Neural crest cell (in vitro differentiated cells): ENCODE measurements at regions not wholly inside any gene's neighbourhood (a gene's known extent, or its start where the extent isn't known, plus 50 kb on each side); places are given as distances from the start of the nearest gene placed in this dataset.

Source experiments
- DNase-seq: peaks from one replicate; pipeline ENCODE4 v3.0.0; 2021; ENCODE audit warnings: low read depth, mixed read lengths, low spot score
- H3K27ac Mint-ChIP-seq: one replicate; pipeline ENCODE4 v1.8.0; 2021; ENCODE audit warnings: mild to moderate bottlenecking, mixed read lengths; ENCODE audit not compliant: unreplicated experiment
- H3K27me3 Mint-ChIP-seq: 2 replicates; pipeline ENCODE4 v1.8.0; 2021; ENCODE audit warnings: low read depth, mild to moderate bottlenecking, mixed read lengths
- H3K36me3 Mint-ChIP-seq: 2 replicates; pipeline ENCODE4 v1.8.0; 2021; ENCODE audit warnings: low read depth, mild to moderate bottlenecking, mixed read lengths
- H3K4me1 Mint-ChIP-seq: 2 replicates; pipeline ENCODE4 v1.8.0; 2021; ENCODE audit warnings: mixed read lengths
- H3K4me3 Mint-ChIP-seq: one replicate; pipeline ENCODE4 v1.8.0; 2021; ENCODE audit warnings: mild to moderate bottlenecking, mixed read lengths
- H3K9me3 Mint-ChIP-seq: 2 replicates; pipeline ENCODE4 v1.8.0; 2021; ENCODE audit warnings: mixed read lengths
- TF ChIP-seq, protein P1 (sequence below): fragments of 200-600 bp; sonication (generic); conservative IDR thresholded peaks from 2 replicates; pipeline ENCODE4 v1.5.0; 2021; ENCODE audit warnings: antibody characterized with exemption, mild to moderate bottlenecking

DNA sequence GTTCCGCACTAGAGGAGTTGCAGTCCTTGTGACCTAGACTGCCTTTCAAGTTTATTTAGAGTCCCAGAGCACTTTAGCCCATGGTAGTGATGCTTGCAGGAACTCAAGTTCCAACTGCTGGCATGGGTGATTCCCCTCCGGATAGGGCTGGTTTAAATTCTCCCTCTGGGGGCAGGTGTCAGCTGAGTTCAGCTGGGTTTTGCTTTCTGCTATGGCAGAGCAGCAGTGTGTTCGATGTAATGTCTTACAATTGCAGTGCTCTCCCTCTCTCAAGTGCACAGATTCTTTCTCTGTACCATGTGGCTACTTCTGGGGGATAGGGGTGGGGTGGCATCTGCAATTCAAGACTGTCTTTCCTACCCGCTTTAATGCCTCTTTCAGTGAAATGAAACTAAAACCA, 164.8 kb upstream of the ZIC3 start:
- Mint-ChIP-seq H3K9me3 (no peaks in the 10 kb centered on the region), H3K4me1 (no peaks in the 10 kb centered on the region), H3K27me3 (no peaks in the 10 kb centered on the region), H3K4me3 (no peak overlapping the region), H3K27ac (no peak overlapping the region), H3K36me3 (peaks cover 6% of the 10 kb centered on the region)
- no peak for DNase-seq
- TF ChIP-seq, protein P1, sequence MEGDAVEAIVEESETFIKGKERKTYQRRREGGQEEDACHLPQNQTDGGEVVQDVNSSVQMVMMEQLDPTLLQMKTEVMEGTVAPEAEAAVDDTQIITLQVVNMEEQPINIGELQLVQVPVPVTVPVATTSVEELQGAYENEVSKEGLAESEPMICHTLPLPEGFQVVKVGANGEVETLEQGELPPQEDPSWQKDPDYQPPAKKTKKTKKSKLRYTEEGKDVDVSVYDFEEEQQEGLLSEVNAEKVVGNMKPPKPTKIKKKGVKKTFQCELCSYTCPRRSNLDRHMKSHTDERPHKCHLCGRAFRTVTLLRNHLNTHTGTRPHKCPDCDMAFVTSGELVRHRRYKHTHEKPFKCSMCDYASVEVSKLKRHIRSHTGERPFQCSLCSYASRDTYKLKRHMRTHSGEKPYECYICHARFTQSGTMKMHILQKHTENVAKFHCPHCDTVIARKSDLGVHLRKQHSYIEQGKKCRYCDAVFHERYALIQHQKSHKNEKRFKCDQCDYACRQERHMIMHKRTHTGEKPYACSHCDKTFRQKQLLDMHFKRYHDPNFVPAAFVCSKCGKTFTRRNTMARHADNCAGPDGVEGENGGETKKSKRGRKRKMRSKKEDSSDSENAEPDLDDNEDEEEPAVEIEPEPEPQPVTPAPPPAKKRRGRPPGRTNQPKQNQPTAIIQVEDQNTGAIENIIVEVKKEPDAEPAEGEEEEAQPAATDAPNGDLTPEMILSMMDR: no peak

DNA sequence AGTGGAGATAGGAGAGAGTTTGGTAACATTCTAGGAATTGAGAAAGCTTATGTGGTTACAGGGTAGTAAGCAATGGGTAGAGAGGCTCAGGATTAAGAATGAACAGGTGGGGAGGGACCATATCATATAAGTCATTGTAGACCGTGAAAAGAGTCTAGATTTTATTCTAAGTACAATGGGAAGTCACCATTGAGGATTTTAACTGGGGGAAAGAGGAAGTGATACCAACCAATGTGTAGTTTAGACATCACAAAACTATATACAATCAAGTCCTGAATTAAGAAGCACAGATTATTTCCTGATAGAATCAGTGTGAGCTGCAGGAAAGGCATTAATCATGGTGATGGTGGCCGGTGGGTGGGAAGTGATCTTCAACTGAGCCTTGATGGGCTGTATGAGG, 178.3 kb upstream of the ZIC3 start:
- Mint-ChIP-seq H3K4me3 (no peak overlapping the region), H3K9me3 (peaks cover 5% of the 10 kb centered on the region), H3K4me1 (no peaks in the 10 kb centered on the region), H3K36me3 (no peaks in the 10 kb centered on the region), H3K27me3 (no peaks in the 10 kb centered on the region), H3K27ac (no peak overlapping the region)
- DNase-seq: no peak
- TF ChIP-seq, protein P1: no peak

DNA sequence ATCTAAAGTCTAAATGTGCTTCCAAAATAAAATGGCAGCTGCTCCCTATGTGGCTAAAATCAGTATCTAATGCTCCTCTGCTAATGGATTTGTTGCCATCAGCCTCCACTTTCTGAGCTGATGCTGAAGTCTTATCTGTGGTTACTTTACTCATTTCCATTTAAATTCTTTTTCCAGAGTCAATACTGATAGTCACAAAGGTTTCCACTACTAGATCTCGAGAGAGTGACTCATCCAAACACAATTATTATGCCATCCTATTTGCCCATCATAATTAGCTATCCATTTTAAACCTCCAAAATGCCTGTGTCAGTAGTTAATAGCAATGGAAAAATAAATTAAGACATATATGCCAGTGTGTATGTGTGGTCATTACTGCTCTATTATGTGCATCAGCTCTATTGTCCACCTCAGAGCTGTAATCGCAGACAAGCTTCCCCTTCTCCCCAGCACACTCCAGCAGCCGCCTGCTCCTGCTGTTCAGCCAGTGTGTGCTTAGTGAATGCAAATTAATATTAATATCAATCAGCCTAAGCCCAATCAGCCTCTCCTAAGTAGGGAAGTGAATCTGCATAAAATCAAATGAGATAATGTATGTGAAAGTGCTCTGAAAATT, 199.8 kb upstream of the ZIC3 start:
- no peaks in the 10 kb centered on the region for H3K36me3 Mint-ChIP-seq
- TF ChIP-seq, protein P1: no peak
- H3K4me3 Mint-ChIP-seq: no peak overlapping the region
- DNase-seq: no peak
- H3K4me1 Mint-ChIP-seq: peaks cover 4% of the 10 kb centered on the region
- peaks cover 28% of the 10 kb centered on the region for H3K27me3 Mint-ChIP-seq
- H3K9me3 Mint-ChIP-seq: peaks cover 4% of the 10 kb centered on the region
- no peak overlapping the region for H3K27ac Mint-ChIP-seq

DNA sequence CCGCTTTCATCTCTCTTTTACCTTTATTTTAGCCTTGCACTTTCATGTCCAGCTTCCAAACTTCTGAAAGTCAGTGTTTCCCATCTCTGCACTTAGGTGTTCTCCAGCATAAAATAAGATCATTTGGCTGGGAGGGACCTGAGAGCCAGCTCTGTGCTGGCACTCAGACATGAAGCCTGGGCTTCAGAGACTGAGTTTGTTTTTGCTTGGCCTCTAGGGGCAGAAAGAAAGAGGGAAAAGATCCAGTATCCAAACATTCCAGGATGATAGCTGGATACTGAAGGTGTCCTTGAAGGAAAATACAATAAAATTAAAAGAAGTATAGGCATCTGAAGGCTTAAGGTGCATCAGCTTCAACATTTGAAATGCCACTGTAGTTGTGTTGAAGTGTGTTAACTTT, 202.4 kb upstream of the ZIC3 start:
- Mint-ChIP-seq H3K9me3 (peaks cover 3% of the 10 kb centered on the region), H3K27ac (no peak overlapping the region), H3K36me3 (peaks cover 3% of the 10 kb centered on the region), H3K27me3 (peaks cover 22% of the 10 kb centered on the region), H3K4me1 (peaks cover 10% of the 10 kb centered on the region), H3K4me3 (no peak overlapping the region)
- no peak for DNase-seq
- TF ChIP-seq, protein P1: no peak

DNA sequence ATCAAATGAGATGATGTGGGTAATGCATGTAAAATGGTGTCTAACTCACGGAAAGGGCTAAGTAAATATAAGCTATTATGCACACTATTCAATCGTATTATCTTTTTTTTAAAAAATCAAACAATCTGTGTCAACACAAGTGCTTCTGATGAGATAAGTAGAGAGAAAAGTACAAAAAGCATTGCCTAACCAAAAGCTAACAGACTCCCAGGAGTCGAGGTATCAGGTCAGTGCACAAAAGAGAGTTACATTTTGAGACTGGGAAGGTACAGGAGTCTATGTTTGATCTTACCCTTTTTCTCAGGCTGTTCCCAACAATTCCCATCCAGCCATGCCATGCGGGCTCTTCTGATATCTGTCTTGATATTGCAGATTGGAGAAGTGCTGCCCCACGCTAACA, 203.3 kb upstream of the ZIC3 start:
- H3K4me1 Mint-ChIP-seq: peaks cover 10% of the 10 kb centered on the region
- peaks cover 21% of the 10 kb centered on the region for H3K27me3 Mint-ChIP-seq
- H3K27ac Mint-ChIP-seq: no peak overlapping the region
- H3K36me3 Mint-ChIP-seq: peaks cover 3% of the 10 kb centered on the region
- no peak overlapping the region for H3K4me3 Mint-ChIP-seq
- TF ChIP-seq, protein P1: no peak
- peaks cover 3% of the 10 kb centered on the region for H3K9me3 Mint-ChIP-seq
- no peak for DNase-seq
